Panc1 (cell line): ENCODE measurements at regions not wholly inside any gene's neighbourhood (a gene's known extent, or its start where the extent isn't known, plus 50 kb on each side); places are given as distances from the start of the nearest gene placed in this dataset.

ENCODE experiments used
- ATAC-seq: fragments of 200-7000 bp; cut with Tn5 transposase; 2 replicates; pipeline ENCODE4 v1.9.1; 2020; ENCODE audit warnings: mild to moderate bottlenecking, moderate library complexity
- BruUV-seq: library from RNA; stranded (reverse); fragments of 400-500 nt; replicated peaks from 2 replicates; lab custom pipeline; 2021; lab: Mats Ljungman, UMichigan
- CTCF ChIA-PET: fragments of 300-600 bp; sonication (Branson Sonifier 250); formaldehyde crosslinking; loops from one replicate; lab custom pipeline; 2022; ENCODE audit warnings: antibody characterized with exemption; lab: Charles Lee
- POLR2A ChIA-PET: fragments of 300-600 bp; sonication (Branson Sonifier 250); formaldehyde crosslinking; loops from one replicate; lab custom pipeline; 2022; ENCODE audit warnings: antibody characterized with exemption; lab: Charles Lee
- DNase-seq: peaks from one replicate; pipeline ENCODE4 v3.0.0-alpha.2; 2010; ENCODE audit warnings: low read depth, low spot score
- H3K27ac ChIP-seq: 2 replicates; pipeline ENCODE4 v1.5.1; 2011; ENCODE audit warnings: mild to moderate bottlenecking, low read length, inconsistent platforms
- H3K27me3 ChIP-seq: fragments of 200-500 bp; sonication (Bioruptor generic); 2 replicates; pipeline ENCODE4 v1.6.0; 2014; ENCODE audit warnings: low read length, inconsistent platforms; ENCODE audit not compliant: control insufficient read depth, insufficient read depth
- H3K36me3 ChIP-seq: fragments of 200-500 bp; sonication (Bioruptor generic); 2 replicates; pipeline ENCODE4 v1.5.1; 2014; ENCODE audit warnings: inconsistent platforms, mild to moderate bottlenecking, low read length, moderate library complexity; ENCODE audit not compliant: control insufficient read depth, insufficient read depth
- H3K4me1 ChIP-seq: 2 replicates; pipeline ENCODE4 v1.5.1; 2011; ENCODE audit warnings: inconsistent platforms, mild to moderate bottlenecking, low read length, moderate library complexity; ENCODE audit not compliant: control insufficient read depth, insufficient read depth
- H3K4me3 ChIP-seq, 2 experiments: 2 replicates each; pipeline ENCODE4 v1.5.1; 2011 to 2012; ENCODE audit warnings: low read depth in 2 of 2, low read length in 2 of 2, mild to moderate bottlenecking in 2 of 2, inconsistent platforms in 1 of 2, moderate library complexity in 1 of 2
- H3K9me3 ChIP-seq: fragments of 200-500 bp; sonication (Bioruptor generic); 2 replicates; pipeline ENCODE4 v1.5.1; 2014; ENCODE audit warnings: low read depth, mild to moderate bottlenecking, inconsistent platforms, low read length, moderate library complexity; ENCODE audit not compliant: control insufficient read depth, insufficient read depth
- POLR2AphosphoS5 ChIP-seq: IDR thresholded peaks from 2 replicates; pipeline ENCODE4 v1.6.1; 2012; ENCODE audit warnings: mild to moderate bottlenecking, low read depth, low read length, moderate library complexity
- SIN3A ChIP-seq: IDR thresholded peaks from 2 replicates; pipeline ENCODE4 v1.6.1; 2012; ENCODE audit warnings: low read depth, mild to moderate bottlenecking, low read length, moderate library complexity, borderline replicate concordance; ENCODE audit not compliant: insufficient read depth
- TCF7L2 ChIP-seq: IDR thresholded peaks from 2 replicates; pipeline ENCODE4 v1.6.1; 2011; ENCODE audit warnings: mild to moderate bottlenecking, low read depth, low read length, inconsistent platforms
- in situ Hi-C: cut with HindIII; loops from 2 replicates; pipeline ENCODE4 v1.10.0; 2016; ENCODE audit warnings: low sequenced_read_pairs, low pct_unique_long_range_greater_than_20kb
- intact Hi-C: fragments of 100-400 bp; cut with micrococcal nuclease; formaldehyde crosslinking; loops from one replicate; pipeline ENCODE4 v1.10.0; 2022; ENCODE audit not compliant: unreplicated experiment
- TF ChIP-seq, protein P1 (sequence below): fragments of 450-650 bp; IDR thresholded peaks from 2 replicates; pipeline ENCODE4 v1.5.1; 2017; ENCODE audit warnings: mild to moderate bottlenecking
- TF ChIP-seq, protein P2 (sequence below), 2 experiments: IDR thresholded peaks; 2 replicates each; pipeline ENCODE4 v1.6.1; 2011 to 2012; ENCODE audit warnings: low read depth in 2 of 2, control low read depth in 1 of 2, low read length in 1 of 2, mild to moderate bottlenecking in 1 of 2, moderate library complexity in 1 of 2; ENCODE audit not compliant: insufficient read depth in 1 of 2

DNA sequence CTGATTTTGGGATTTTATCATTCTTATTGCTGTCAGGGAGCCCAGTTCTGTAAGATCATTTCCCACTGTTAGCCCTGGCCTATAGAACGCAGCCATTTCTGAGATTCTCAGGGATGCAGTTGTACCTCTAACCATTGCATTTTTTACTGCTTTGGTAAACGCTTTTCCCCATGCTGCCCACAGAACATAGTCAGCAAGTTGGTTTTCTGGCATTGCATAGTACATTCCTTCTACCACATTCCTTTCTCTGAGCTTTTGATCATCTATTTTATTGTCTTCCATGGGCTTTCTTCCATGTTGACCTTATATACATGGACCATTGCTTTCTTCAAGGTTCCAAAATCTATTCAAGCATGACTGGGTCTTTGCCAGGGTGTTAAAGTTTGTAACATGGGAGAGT lies 86.8 kb upstream of the ST6GAL2 start:
- no peak for DNase-seq
- H3K4me1 ChIP-seq, result no peaks in the 10 kb centered on the region
- no peaks in the 10 kb centered on the region for H3K9me3 ChIP-seq
- H3K36me3 ChIP-seq, result no peaks in the 10 kb centered on the region
- intact Hi-C loops, result no loop called here
- no peaks in the 10 kb centered on the region for H3K27me3 ChIP-seq
- no TSS peak for BruUV-seq
- POLR2A ChIA-PET, result no interaction called here
- no peak for ATAC-seq
- CTCF ChIA-PET, result no interaction called here
- no peak overlapping the region for H3K4me3 ChIP-seq
- in situ Hi-C loops, result no loop called here
- no peak overlapping the region for H3K27ac ChIP-seq
- TF ChIP-seq TCF7L2, result no peak
- TF ChIP-seq, protein P1, sequence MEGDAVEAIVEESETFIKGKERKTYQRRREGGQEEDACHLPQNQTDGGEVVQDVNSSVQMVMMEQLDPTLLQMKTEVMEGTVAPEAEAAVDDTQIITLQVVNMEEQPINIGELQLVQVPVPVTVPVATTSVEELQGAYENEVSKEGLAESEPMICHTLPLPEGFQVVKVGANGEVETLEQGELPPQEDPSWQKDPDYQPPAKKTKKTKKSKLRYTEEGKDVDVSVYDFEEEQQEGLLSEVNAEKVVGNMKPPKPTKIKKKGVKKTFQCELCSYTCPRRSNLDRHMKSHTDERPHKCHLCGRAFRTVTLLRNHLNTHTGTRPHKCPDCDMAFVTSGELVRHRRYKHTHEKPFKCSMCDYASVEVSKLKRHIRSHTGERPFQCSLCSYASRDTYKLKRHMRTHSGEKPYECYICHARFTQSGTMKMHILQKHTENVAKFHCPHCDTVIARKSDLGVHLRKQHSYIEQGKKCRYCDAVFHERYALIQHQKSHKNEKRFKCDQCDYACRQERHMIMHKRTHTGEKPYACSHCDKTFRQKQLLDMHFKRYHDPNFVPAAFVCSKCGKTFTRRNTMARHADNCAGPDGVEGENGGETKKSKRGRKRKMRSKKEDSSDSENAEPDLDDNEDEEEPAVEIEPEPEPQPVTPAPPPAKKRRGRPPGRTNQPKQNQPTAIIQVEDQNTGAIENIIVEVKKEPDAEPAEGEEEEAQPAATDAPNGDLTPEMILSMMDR, result no peak
- no peak for TF ChIP-seq POLR2AphosphoS5
- TF ChIP-seq SIN3A, result no peak
- TF ChIP-seq, protein P2, sequence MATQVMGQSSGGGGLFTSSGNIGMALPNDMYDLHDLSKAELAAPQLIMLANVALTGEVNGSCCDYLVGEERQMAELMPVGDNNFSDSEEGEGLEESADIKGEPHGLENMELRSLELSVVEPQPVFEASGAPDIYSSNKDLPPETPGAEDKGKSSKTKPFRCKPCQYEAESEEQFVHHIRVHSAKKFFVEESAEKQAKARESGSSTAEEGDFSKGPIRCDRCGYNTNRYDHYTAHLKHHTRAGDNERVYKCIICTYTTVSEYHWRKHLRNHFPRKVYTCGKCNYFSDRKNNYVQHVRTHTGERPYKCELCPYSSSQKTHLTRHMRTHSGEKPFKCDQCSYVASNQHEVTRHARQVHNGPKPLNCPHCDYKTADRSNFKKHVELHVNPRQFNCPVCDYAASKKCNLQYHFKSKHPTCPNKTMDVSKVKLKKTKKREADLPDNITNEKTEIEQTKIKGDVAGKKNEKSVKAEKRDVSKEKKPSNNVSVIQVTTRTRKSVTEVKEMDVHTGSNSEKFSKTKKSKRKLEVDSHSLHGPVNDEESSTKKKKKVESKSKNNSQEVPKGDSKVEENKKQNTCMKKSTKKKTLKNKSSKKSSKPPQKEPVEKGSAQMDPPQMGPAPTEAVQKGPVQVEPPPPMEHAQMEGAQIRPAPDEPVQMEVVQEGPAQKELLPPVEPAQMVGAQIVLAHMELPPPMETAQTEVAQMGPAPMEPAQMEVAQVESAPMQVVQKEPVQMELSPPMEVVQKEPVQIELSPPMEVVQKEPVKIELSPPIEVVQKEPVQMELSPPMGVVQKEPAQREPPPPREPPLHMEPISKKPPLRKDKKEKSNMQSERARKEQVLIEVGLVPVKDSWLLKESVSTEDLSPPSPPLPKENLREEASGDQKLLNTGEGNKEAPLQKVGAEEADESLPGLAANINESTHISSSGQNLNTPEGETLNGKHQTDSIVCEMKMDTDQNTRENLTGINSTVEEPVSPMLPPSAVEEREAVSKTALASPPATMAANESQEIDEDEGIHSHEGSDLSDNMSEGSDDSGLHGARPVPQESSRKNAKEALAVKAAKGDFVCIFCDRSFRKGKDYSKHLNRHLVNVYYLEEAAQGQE (IDR thresholded peaks at IDR 0.05; ENCODE audit: insufficient read depth in 1 of 2, low read depth in 2 of 2, low read length in 1 of 2), result no peak

GRCh38 chr2:106974891-106975290 lies 88.9 kb upstream of the ST6GAL2 start:
- no peak for DNase-seq
- intact Hi-C loops (no loop called here), in situ Hi-C loops (no loop called here)
- H3K27me3 ChIP-seq, result no peaks in the 10 kb centered on the region
- H3K36me3 ChIP-seq, result no peaks in the 10 kb centered on the region
- H3K4me1 ChIP-seq, result no peaks in the 10 kb centered on the region
- POLR2A ChIA-PET, result no interaction called here
- H3K27ac ChIP-seq, result no peak overlapping the region
- no peaks in the 10 kb centered on the region for H3K9me3 ChIP-seq
- H3K4me3 ChIP-seq, result no peak overlapping the region
- no peak for ATAC-seq
- CTCF ChIA-PET, result no interaction called here
- TF ChIP-seq, protein P1, result no peak
- TF ChIP-seq TCF7L2 (no peak), POLR2AphosphoS5 (no peak), SIN3A (no peak)
- TF ChIP-seq, protein P2 (IDR thresholded peaks at IDR 0.05; ENCODE audit: insufficient read depth in 1 of 2, low read depth in 2 of 2, low read length in 1 of 2), result no peak
- BruUV-seq, result no TSS peak
